Stomach (tissue), 8 donors: ENCODE measurements at regions not wholly inside any gene's neighbourhood (a gene's known extent, or its start where the extent isn't known, plus 50 kb on each side); places are given as distances from the start of the nearest gene placed in this dataset.

Experiments used
- DNase-seq, 2 donors: peaks; one replicate each; pipeline versions ENCODE4 v3.0.0 to v3.0.0-alpha.2; 2013 to 2019
- H3K27ac ChIP-seq, 5 donors: fragments of 200-600 bp in 4 of 5; sonication (generic) in 4 of 5; one replicate each; pipeline ENCODE4 v1.5.1; 2013 to 2019; ENCODE audit warnings: mild to moderate bottlenecking in 1 of 5, moderate library complexity in 1 of 5
- H3K27me3 ChIP-seq, 3 donors: fragments of 200-600 bp; sonication (generic); one replicate each; pipeline ENCODE4 v1.5.1; 2017 to 2019; ENCODE audit warnings: mixed run types in 1 of 3
- H3K36me3 ChIP-seq, 4 donors: fragments of 200-600 bp; sonication (generic); 1 replicate in 3 of 4; 2 replicates in 1 of 4; pipeline ENCODE4 v1.5.1; 2016 to 2019
- H3K4me1 ChIP-seq, 4 donors: fragments of 200-600 bp; sonication (generic); one replicate each; pipeline ENCODE4 v1.5.1; 2016 to 2019
- H3K4me3 ChIP-seq, 4 donors: fragments of 200-600 bp; sonication (generic) in 3 of 4; one replicate each; pipeline ENCODE4 v1.5.1; 2016 to 2019; ENCODE audit warnings: mild to moderate bottlenecking in 1 of 4
- H3K9me3 ChIP-seq, 4 donors: fragments of 200-600 bp; sonication (generic); one replicate each; pipeline ENCODE4 v1.5.1; 2016 to 2019
- CTCF ChIP-seq, 7 experiments: fragments of 450-650 bp in 4 of 7; fragments of 200-600 bp in 3 of 7; sonication (generic) in 3 of 7; IDR thresholded peaks; one replicate each; pipeline ENCODE4 v1.5.1; 2016 to 2019; ENCODE audit warnings: antibody characterized with exemption in 7 of 7, control low read depth in 2 of 7, mild to moderate bottlenecking in 1 of 7
- EP300 ChIP-seq: sonication (generic); formaldehyde crosslinking; IDR thresholded peaks from one replicate; pipeline ENCODE4 v1.6.1; 2017; ENCODE audit warnings: antibody characterized with exemption
- POLR2A ChIP-seq, 4 donors: fragments of 450-650 bp; IDR thresholded peaks; one replicate each; pipeline ENCODE4 v1.6.1; 2016; ENCODE audit warnings: antibody characterized with exemption in 4 of 4, control low read depth in 2 of 4, mild to moderate bottlenecking in 1 of 4, moderate library complexity in 1 of 4
- POLR2AphosphoS5 ChIP-seq, 3 donors: sonication (generic); formaldehyde crosslinking; IDR thresholded peaks; one replicate each; pipeline ENCODE4 v1.6.1; 2016; ENCODE audit warnings: antibody characterized with exemption in 3 of 3
- WGBS, 5 donors: extraction: QIAGEN DNeasy Blood & Tissue Kit in 3 of 5; methylation state at CpG; one replicate each; pipeline versions ENCODE4 v1.1.5 to v1.1.7; 2013 to 2018; 5-methylcytosine and 5-hydroxymethylcytosine counted together
- intact Hi-C: fragments of 100-400 bp; cut with DNase I; formaldehyde crosslinking; loops from one replicate; pipeline ENCODE4 v1.15.1; 2023; ENCODE audit warnings: low total_unique reads
- donor health status: healthy with polysubstance abuse.
- donor health status: Bipolar disorder and iron deficiency.
- donor health status: healthy.

DNA sequence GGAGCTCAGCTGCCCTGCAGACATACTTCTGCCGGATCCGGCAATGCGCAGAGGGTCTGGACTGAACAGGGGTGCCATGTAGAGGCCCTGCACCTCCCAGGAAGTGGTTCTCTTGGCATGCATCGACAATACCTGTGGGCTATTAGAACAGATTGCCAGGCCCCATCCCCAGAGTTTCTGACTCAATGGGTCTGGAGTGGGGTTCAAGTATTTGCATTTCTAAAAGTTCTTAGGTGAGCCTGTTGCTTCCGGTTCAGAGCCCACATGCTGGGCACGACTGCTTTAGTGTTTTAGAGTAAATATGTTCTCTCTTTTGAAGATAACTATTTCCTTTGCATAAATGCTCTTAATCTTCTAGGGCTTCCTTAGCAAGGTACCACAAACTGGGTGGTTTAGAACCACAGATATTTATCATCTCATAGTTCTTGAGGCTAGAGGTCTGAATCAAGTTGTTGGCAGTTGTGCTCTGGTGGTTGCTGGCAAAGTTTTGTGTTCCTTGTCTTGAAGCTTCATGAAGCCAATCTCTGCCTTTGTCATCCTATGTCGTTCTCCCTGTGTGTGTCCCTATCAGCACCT lies 435.5 kb downstream of the TCERG1L start:
- H3K4me1 ChIP-seq, result no peaks in the 10 kb centered on the region
- no peak for DNase-seq
- WGBS, 5 donors, result 71 to 78% (median 76%) methylated on average over 2 to 7 of the region's 7 CpGs
- intact Hi-C loops, result no loop called here
- H3K27me3 ChIP-seq, result peaks cover 0 to 12% (median 0%) of the 10 kb centered on the region in 3 donors
- no peak overlapping the region for H3K27ac ChIP-seq
- peaks cover 0 to 11% (median 0%) of the 10 kb centered on the region in 4 donors for H3K9me3 ChIP-seq
- TF ChIP-seq POLR2A (IDR thresholded peaks at IDR 0.05), result no peak
- TF ChIP-seq CTCF (IDR thresholded peaks at IDR 0.05), result no peak
- no peak for TF ChIP-seq EP300
- TF ChIP-seq POLR2AphosphoS5 (IDR thresholded peaks at IDR 0.05), result no peak
- no peak overlapping the region for H3K4me3 ChIP-seq
- H3K36me3 ChIP-seq, result no peaks in the 10 kb centered on the region

DNA sequence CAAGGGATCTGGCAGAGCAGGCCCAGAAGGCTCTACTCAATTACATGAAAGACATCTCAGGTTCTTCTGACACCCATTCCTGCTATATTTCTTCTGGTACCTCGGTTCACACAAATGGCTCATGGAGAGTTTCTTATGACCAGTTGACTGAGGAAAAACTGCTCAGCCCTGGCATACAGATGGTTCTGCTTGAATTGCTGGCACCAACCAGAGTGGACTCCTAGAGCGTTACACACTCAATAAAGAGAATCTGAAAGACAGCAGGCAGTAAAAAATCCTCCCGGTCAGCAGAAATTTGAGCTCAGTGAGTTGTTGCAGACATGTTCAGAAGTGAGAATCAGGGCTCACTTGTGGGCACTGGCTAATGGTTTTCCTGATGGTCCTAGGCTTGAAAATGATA lies 434.4 kb downstream of the TCERG1L start:
- no peak for TF ChIP-seq POLR2A (IDR thresholded peaks at IDR 0.05)
- TF ChIP-seq CTCF (IDR thresholded peaks at IDR 0.05), result no peak
- TF ChIP-seq EP300, result no peak
- no peak for TF ChIP-seq POLR2AphosphoS5 (IDR thresholded peaks at IDR 0.05)
- 69 to 82% (median 73%) methylated on average over 3 of the region's 3 CpGs for WGBS, 5 donors
- Histone ChIP-seq H3K9me3 (peaks cover 0 to 6% (median 0%) of the 10 kb centered on the region in 4 donors), H3K4me1 (no peaks in the 10 kb centered on the region), H3K36me3 (no peaks in the 10 kb centered on the region), H3K27ac (no peak overlapping the region), H3K4me3 (no peak overlapping the region), H3K27me3 (peaks cover 0 to 12% (median 0%) of the 10 kb centered on the region in 3 donors)
- intact Hi-C loops, result no loop called here
- no peak for DNase-seq

GRCh38 chr10:130878131-130878530 lies 433.4 kb downstream of the TCERG1L start:
- Histone ChIP-seq H3K4me1 (no peaks in the 10 kb centered on the region), H3K27ac (no peak overlapping the region), H3K9me3 (no peaks in the 10 kb centered on the region), H3K36me3 (no peaks in the 10 kb centered on the region), H3K27me3 (peaks cover 0 to 15% (median 0%) of the 10 kb centered on the region in 3 donors), H3K4me3 (no peak overlapping the region)
- no peak for TF ChIP-seq POLR2A (IDR thresholded peaks at IDR 0.05)
- no peak for TF ChIP-seq EP300
- no peak for TF ChIP-seq POLR2AphosphoS5 (IDR thresholded peaks at IDR 0.05)
- intact Hi-C loops, result no loop called here
- DNase-seq, result no peak
- WGBS, 5 donors, result 83 to 100% (median 97%) methylated on average over 1 of the region's 1 CpG

DNA sequence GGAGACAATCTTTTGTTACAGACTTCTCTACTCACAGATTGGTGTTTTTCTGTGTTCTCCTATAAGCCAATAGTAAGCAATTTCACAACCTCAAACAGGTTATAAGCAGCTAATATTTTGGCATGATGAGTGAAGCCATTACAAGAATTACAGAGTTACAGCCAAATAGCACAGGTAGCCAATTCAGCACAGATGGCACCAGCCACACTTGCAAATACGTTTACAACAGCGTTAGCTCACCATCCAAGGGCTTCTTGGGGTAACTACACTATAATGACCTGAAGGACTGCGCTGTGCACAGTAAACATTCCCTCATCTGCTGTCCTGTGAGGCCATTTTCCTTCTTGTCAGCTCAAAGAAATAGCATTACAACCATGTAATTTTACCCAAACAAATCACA lies 428.6 kb downstream of the TCERG1L start:
- intact Hi-C loops, result no loop called here
- no peak for TF ChIP-seq EP300
- TF ChIP-seq CTCF (IDR thresholded peaks at IDR 0.05), result no peak
- TF ChIP-seq POLR2AphosphoS5 (IDR thresholded peaks at IDR 0.05), result no peak
- no peak for TF ChIP-seq POLR2A (IDR thresholded peaks at IDR 0.05)
- H3K4me3 ChIP-seq, result no peak overlapping the region
- no peaks in the 10 kb centered on the region for H3K9me3 ChIP-seq
- DNase-seq, result no peak
- no peaks in the 10 kb centered on the region for H3K36me3 ChIP-seq
- H3K4me1 ChIP-seq, result no peaks in the 10 kb centered on the region
- WGBS, 5 donors, result 55 to 76% (median 72%) methylated on average over 3 of the region's 3 CpGs
- H3K27ac ChIP-seq, result no peak overlapping the region
- peaks cover 0 to 29% (median 0%) of the 10 kb centered on the region in 3 donors for H3K27me3 ChIP-seq

- no peak for TF ChIP-seq CTCF (IDR thresholded peaks at IDR 0.05)
- Histone ChIP-seq H3K4me3 (no peak overlapping the region), H3K4me1 (no peaks in the 10 kb centered on the region), H3K36me3 (no peaks in the 10 kb centered on the region), H3K27ac (no peak overlapping the region), H3K27me3 (peaks cover 0 to 28% (median 0%) of the 10 kb centered on the region in 3 donors), H3K9me3 (no peaks in the 10 kb centered on the region)
- intact Hi-C loops, result no loop called here
- DNase-seq, result no peak
- WGBS, 5 donors, result 62 to 79% (median 67%) methylated on average over 11 to 12 of the region's 12 CpGs
Observed at GRCh38 chr10:130884456-130884855, 427.1 kb downstream of the TCERG1L start.
